ENCODE measurements at regions not wholly inside any gene's neighbourhood (a gene's known extent, or its start where the extent isn't known, plus 50 kb on each side); places are given as distances from the start of the nearest gene placed in this dataset.

DNA sequence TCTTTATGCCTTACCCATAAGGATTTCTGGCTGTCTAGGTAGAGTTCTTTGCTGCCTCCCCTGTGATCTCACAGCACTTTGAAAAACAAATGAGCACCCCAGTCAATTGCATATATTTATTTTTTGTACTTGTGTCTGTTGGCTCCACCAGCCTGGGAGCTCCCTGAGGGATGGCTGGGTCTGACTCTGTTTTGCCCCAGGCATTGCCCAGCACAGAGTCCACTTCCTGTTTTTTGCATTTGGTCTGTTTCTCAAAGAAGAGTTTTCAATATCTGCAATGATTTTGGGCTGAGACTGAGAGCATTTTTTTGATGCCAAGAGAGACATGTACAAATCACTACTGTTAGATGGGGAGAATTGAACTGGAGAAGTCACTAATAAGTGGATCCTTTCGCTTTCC is 125.0 kb downstream of the FOXD2 start:
- Histone ChIP-seq H3K9me3 (no peaks in the 10 kb centered on the region), H3K4me1 (ENCODE audit: low read depth) (peaks cover 11% of the 10 kb centered on the region), H3K36me3 (ENCODE audit: low read depth) (no peaks in the 10 kb centered on the region), H3K4me3 (no peak overlapping the region)
- intact Hi-C loops (cut with DNase I, micrococcal nuclease) = no loop called here
- no peak for DNase-seq
- TF ChIP-seq, protein P1, sequence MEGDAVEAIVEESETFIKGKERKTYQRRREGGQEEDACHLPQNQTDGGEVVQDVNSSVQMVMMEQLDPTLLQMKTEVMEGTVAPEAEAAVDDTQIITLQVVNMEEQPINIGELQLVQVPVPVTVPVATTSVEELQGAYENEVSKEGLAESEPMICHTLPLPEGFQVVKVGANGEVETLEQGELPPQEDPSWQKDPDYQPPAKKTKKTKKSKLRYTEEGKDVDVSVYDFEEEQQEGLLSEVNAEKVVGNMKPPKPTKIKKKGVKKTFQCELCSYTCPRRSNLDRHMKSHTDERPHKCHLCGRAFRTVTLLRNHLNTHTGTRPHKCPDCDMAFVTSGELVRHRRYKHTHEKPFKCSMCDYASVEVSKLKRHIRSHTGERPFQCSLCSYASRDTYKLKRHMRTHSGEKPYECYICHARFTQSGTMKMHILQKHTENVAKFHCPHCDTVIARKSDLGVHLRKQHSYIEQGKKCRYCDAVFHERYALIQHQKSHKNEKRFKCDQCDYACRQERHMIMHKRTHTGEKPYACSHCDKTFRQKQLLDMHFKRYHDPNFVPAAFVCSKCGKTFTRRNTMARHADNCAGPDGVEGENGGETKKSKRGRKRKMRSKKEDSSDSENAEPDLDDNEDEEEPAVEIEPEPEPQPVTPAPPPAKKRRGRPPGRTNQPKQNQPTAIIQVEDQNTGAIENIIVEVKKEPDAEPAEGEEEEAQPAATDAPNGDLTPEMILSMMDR (IDR thresholded peaks at IDR 0.05) = no peak
- no peak for ATAC-seq

DNA sequence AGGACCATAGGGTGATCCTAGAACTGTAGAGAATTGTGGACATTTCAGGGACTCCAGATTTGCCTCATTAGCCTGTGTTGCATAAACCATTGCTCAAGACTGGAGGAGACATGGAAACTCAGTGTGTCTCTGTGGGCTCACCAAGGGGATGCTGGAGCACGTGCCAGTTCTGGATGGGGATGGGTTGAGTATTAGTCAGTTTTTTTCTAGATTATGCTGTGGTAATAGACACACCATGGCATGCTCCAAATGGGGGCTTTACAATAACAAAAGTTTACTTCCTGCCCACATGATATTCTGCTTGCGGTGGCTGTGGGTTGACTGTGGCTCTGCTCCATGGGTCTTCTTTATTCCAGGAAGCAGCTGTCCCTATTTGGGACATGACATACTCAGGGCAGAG is 125.4 kb downstream of the FOXD2 start:
- TF ChIP-seq, protein P1 (IDR thresholded peaks at IDR 0.05) = no peak
- Histone ChIP-seq H3K9me3 (no peaks in the 10 kb centered on the region), H3K4me3 (no peak overlapping the region), H3K4me1 (ENCODE audit: low read depth) (peaks cover 11% of the 10 kb centered on the region), H3K36me3 (ENCODE audit: low read depth) (no peaks in the 10 kb centered on the region)
- ATAC-seq (no peak), DNase-seq (no peak)
- intact Hi-C loops (cut with DNase I, micrococcal nuclease) = no loop called here

DNA sequence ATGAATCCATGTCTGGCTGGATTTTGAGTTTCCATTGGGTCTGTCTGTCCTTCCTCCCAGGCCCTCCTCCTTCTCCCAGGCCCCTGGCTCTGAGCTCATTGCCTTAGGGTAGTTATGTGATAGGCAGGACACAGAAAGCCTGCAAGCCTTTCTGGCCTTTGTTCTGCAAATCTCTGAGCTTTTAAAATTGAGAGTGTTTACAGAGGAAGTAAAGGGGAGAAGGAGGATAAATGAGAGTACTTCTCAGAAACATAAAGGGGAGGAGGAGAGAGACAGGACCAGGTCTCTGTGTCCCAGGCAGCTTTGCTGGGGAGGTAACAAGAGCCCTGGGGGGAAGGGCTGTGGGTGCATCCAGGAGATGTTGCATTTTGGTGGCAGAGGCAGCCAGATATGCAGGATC is 126.7 kb downstream of the FOXD2 start:
- intact Hi-C loops (cut with DNase I, micrococcal nuclease) = no loop called here
- DNase-seq (no peak), ATAC-seq (no peak)
- Histone ChIP-seq H3K36me3 (ENCODE audit: low read depth) (no peaks in the 10 kb centered on the region), H3K4me3 (no peak overlapping the region), H3K4me1 (ENCODE audit: low read depth) (peaks cover 11% of the 10 kb centered on the region), H3K9me3 (no peaks in the 10 kb centered on the region)
- TF ChIP-seq, protein P1 (IDR thresholded peaks at IDR 0.05) = no peak

DNA sequence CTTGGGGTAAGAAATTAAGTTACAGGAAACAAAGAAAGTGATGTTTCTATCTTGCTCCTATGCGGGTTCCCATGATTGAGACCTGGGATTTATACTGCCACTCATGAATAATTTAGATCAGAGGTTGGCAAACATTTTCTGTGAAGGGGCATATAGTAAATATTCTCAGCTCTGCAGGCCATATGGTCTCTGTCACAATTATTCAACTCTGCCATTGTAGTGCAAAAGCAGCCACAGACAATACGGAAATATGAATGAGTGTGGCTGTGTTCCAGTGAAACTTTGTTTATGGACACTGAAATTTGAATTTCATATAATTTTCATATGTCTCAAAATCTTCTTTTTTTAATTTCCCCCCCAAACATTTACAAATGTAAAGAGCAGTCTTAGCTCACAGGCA is 127.2 kb downstream of the FOXD2 start:
- TF ChIP-seq, protein P1 (IDR thresholded peaks at IDR 0.05) = no peak
- intact Hi-C loops (cut with DNase I, micrococcal nuclease) = no loop called here
- H3K4me3 ChIP-seq = no peak overlapping the region
- no peak for DNase-seq
- H3K4me1 ChIP-seq (ENCODE audit: low read depth) = peaks cover 7% of the 10 kb centered on the region
- ATAC-seq = no peak
- no peaks in the 10 kb centered on the region for H3K9me3 ChIP-seq
- no peaks in the 10 kb centered on the region for H3K36me3 ChIP-seq (ENCODE audit: low read depth)

DNA sequence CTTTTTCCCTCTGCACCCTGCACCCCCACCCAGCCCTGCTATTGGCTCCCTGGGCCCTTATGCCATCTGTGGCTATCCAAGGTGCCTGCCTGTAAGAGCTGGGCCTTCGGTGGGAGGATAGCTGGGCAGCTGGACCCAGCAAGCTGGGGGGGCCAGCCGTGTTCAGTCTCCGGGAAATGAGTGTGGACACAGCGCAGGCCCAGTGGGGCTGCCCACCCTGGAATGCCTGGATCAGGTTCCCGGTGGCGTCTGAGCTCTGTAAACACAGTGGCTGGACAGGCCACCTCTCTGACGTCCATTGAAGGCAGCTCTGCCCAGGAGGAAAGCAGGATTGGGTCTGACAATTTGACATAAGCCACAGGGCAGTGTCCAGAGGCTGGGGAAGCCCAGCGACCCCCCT is 127.8 kb downstream of the FOXD2 start:
- Histone ChIP-seq H3K9me3 (no peaks in the 10 kb centered on the region), H3K4me3 (no peak overlapping the region), H3K4me1 (ENCODE audit: low read depth) (peaks cover 5% of the 10 kb centered on the region), H3K36me3 (ENCODE audit: low read depth) (no peaks in the 10 kb centered on the region)
- intact Hi-C loops (cut with DNase I, micrococcal nuclease) = no loop called here
- DNase-seq (no peak), ATAC-seq (no peak)
- TF ChIP-seq, protein P1 (IDR thresholded peaks at IDR 0.05) = no peak

DNA sequence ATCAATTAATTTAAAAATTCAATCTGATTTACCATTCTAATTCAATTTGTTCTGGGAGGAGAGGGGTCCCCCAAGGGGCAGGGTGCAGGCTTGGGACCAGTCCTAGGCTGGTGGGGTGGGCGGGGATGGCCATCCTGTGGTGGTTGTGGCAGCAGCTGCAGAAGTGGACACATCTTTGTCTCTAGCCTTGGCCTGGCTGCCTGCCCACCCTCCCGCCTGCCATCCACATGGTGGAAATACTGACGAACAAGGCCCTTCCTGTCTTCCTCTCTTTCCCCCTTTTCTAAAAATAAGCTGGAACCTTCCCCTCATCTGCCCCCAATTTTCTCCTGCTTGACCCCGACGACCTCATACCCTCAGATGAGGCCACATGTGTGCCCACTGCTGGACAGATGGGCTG is 130.9 kb downstream of the FOXD2 start:
- TF ChIP-seq, protein P1 (IDR thresholded peaks at IDR 0.05) = no peak
- intact Hi-C loops (cut with DNase I, micrococcal nuclease) = no loop called here
- DNase-seq (no peak), ATAC-seq (no peak)
- Histone ChIP-seq H3K9me3 (no peaks in the 10 kb centered on the region), H3K36me3 (ENCODE audit: low read depth) (no peaks in the 10 kb centered on the region), H3K4me1 (ENCODE audit: low read depth) (peaks cover 5% of the 10 kb centered on the region), H3K4me3 (no peak overlapping the region)

Data from mucosa of descending colon (tissue), 3 donors.